GM20000 (cell line): ENCODE measurements at regions not wholly inside any gene's neighbourhood (a gene's known extent, or its start where the extent isn't known, plus 50 kb on each side); places are given as distances from the start of the nearest gene placed in this dataset.
"Not testable (repeated sequence)": the region's sequence is repeated elsewhere in the genome, so short reads cannot be mapped to it uniquely, and the experiment has no call there.

Experiments
- DNase-seq: peaks from one replicate; pipeline ENCODE4 v3.0.0; 2012; ENCODE audit warnings: low spot score
- TF ChIP-seq, protein P1 (sequence below): IDR thresholded peaks from 2 replicates; pipeline ENCODE4 v1.5.1; 2012; ENCODE audit warnings: mild to moderate bottlenecking, control low read depth; ENCODE audit errors: extremely low read depth, missing control alignments

- DNase-seq, result no peak
- TF ChIP-seq, protein P1, sequence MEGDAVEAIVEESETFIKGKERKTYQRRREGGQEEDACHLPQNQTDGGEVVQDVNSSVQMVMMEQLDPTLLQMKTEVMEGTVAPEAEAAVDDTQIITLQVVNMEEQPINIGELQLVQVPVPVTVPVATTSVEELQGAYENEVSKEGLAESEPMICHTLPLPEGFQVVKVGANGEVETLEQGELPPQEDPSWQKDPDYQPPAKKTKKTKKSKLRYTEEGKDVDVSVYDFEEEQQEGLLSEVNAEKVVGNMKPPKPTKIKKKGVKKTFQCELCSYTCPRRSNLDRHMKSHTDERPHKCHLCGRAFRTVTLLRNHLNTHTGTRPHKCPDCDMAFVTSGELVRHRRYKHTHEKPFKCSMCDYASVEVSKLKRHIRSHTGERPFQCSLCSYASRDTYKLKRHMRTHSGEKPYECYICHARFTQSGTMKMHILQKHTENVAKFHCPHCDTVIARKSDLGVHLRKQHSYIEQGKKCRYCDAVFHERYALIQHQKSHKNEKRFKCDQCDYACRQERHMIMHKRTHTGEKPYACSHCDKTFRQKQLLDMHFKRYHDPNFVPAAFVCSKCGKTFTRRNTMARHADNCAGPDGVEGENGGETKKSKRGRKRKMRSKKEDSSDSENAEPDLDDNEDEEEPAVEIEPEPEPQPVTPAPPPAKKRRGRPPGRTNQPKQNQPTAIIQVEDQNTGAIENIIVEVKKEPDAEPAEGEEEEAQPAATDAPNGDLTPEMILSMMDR, result no peak
Measured at GRCh38 chr3:62940771-62941563, 65.8 kb upstream of the CADPS start.

- TF ChIP-seq, protein P1, result no peak
Measured at GRCh38 chr3:62942227-62942626, 67.0 kb upstream of the CADPS start.

DNA sequence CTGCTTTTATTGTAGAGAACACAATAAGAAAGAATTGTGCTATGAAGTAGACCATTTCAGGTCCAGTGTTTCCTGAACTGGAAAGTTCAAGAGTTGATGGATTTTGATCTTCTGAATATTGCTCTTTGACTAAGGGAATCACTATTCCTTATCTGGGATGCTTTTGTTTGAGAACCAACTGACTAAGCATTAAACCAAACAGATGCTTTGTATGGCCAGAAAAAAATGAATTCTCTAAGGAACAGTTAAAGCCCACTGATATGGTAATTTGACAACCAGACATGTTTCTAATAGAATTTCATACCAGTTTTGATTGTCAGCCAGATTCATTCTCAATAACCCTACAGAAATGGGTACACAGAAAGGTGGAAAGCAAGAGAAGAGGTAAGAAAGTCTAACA, 67.5 kb upstream of the CADPS start:
- TF ChIP-seq, protein P1, result no peak
- no peak for DNase-seq

More at GRCh38 chr3:62942227-62942626, 67.0 kb upstream of the CADPS start:
- DNase-seq, result no peak

GRCh38 chr3:62948921-62949320, 73.7 kb upstream of the CADPS start:
- no peak for DNase-seq
- TF ChIP-seq, protein P1, result no peak

- TF ChIP-seq, protein P1, result no peak
- no peak for DNase-seq
Measured at GRCh38 chr3:62950210-62950609, 75.0 kb upstream of the CADPS start.

DNA sequence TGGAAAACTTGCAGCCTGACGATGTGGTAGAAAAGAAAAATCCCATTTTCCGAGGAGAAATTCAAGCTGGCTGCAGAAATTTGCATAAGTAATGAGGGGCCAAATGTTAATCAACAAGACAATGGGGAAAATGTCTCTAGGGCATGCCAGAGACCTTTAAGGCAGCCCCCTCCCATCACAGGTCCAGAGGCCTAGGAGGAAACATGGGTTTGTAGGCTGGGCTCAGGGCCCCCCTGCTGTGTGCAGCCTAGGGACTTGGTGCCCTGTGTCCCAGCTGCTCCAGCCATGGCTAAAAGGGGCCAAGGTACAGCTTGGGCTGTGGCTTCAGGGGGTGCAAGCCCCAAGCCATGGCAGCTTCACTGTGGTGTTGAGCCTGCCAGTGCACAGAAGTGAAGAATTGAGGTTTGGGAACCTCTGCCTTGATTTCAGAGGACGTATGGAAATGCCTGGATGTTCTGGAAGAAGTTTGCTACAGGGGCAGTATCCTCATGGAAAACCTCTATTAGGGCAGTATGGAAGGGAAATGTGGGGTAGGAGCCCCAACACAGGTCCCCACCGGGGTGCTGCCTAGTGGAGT, 75.9 kb upstream of the CADPS start:
- TF ChIP-seq, protein P1, result no peak
- no peak for DNase-seq

GRCh38 chr3:62951880-62952279, 76.7 kb upstream of the CADPS start:
- DNase-seq, result not testable (repeated sequence)

- TF ChIP-seq, protein P1, result no peak
- no peak for DNase-seq
Measured at GRCh38 chr3:62954580-62954979, 79.4 kb upstream of the CADPS start.
